Vagina (tissue), 2 donors: ENCODE measurements at regions not wholly inside any gene's neighbourhood (a gene's known extent, or its start where the extent isn't known, plus 50 kb on each side); places are given as distances from the start of the nearest gene placed in this dataset.

ENCODE experiments used
- DNase-seq, 2 donors: peaks; one replicate each; pipeline ENCODE4 v3.0.0-alpha.2; 2017; ENCODE audit errors: extremely low spot score in 2 of 2
- H3K27ac ChIP-seq: fragments of 200-600 bp; sonication (generic); one replicate; pipeline ENCODE4 v1.5.1; 2019
- H3K27me3 ChIP-seq: fragments of 200-600 bp; sonication (generic); one replicate; pipeline ENCODE4 v1.5.1; 2019
- H3K36me3 ChIP-seq, 2 donors: fragments of 200-600 bp; sonication (generic); one replicate each; pipeline ENCODE4 v1.5.1; 2017 to 2019
- H3K4me1 ChIP-seq: fragments of 200-600 bp; sonication (generic); one replicate; pipeline ENCODE4 v1.5.1; 2019
- H3K4me3 ChIP-seq, 2 donors: fragments of 200-600 bp; sonication (generic); 1 replicate in 1 of 2; 2 replicates in 1 of 2; pipeline ENCODE4 v1.5.1; 2016 to 2019
- H3K9me3 ChIP-seq: fragments of 200-600 bp; sonication (generic); one replicate; pipeline ENCODE4 v1.5.1; 2019
- CTCF ChIP-seq, 3 experiments: fragments of 450-650 bp in 2 of 3; fragments of 200-600 bp in 1 of 3; sonication (generic) in 1 of 3; IDR thresholded peaks; one replicate each; pipeline ENCODE4 v1.5.1; 2017 to 2019; ENCODE audit warnings: antibody characterized with exemption in 3 of 3, mild to moderate bottlenecking in 2 of 3, moderate library complexity in 2 of 3
- POLR2A ChIP-seq, 2 donors: fragments of 450-650 bp; IDR thresholded peaks; one replicate each; pipeline ENCODE4 v1.6.1; 2017; ENCODE audit warnings: antibody characterized with exemption in 2 of 2, mild to moderate bottlenecking in 2 of 2, moderate library complexity in 2 of 2
- POLR2AphosphoS5 ChIP-seq, 2 donors: sonication (generic); formaldehyde crosslinking; IDR thresholded peaks; one replicate each; pipeline ENCODE4 v1.9.0; 2017; ENCODE audit warnings: antibody characterized with exemption in 2 of 2, mild to moderate bottlenecking in 2 of 2, low read depth in 1 of 2; ENCODE audit not compliant: insufficient read depth in 1 of 2
- intact Hi-C: fragments of 100-400 bp; cut with DNase I; formaldehyde crosslinking; loops from one replicate; pipeline ENCODE4 v1.15.1; 2023

- no peak overlapping the region for H3K4me3 ChIP-seq
- no peaks in the 10 kb centered on the region for H3K9me3 ChIP-seq
- no peaks in the 10 kb centered on the region for H3K4me1 ChIP-seq
- TF ChIP-seq CTCF (IDR thresholded peaks at IDR 0.05), result no peak
- TF ChIP-seq POLR2A (IDR thresholded peaks at IDR 0.05), result no peak
- intact Hi-C loops, result no loop called here
- no peaks in the 10 kb centered on the region for H3K36me3 ChIP-seq
- DNase-seq, result no peak
- H3K27ac ChIP-seq, result no peak overlapping the region
- H3K27me3 ChIP-seq, result no peaks in the 10 kb centered on the region
Measured at GRCh38 chr1:68696221-68696620, 199.3 kb upstream of the DEPDC1 start.

- no peak for DNase-seq
- H3K27ac ChIP-seq, result no peak overlapping the region
- no peak for TF ChIP-seq POLR2A (IDR thresholded peaks at IDR 0.05)
- intact Hi-C loops, result no loop called here
- no peaks in the 10 kb centered on the region for H3K27me3 ChIP-seq
- H3K36me3 ChIP-seq, result no peaks in the 10 kb centered on the region
- no peaks in the 10 kb centered on the region for H3K9me3 ChIP-seq
- H3K4me3 ChIP-seq, result no peak overlapping the region
- no peaks in the 10 kb centered on the region for H3K4me1 ChIP-seq
Measured at GRCh38 chr1:68703921-68704354, 207.1 kb upstream of the DEPDC1 start.

- H3K27ac ChIP-seq, result no peak overlapping the region
- intact Hi-C loops, result no loop called here
- H3K4me3 ChIP-seq, result no peak overlapping the region
- TF ChIP-seq CTCF (IDR thresholded peaks at IDR 0.05) (no peak), POLR2AphosphoS5 (IDR thresholded peaks at IDR 0.05; ENCODE audit: insufficient read depth in 1 of 2, low read depth in 1 of 2) (no peak), POLR2A (IDR thresholded peaks at IDR 0.05) (no peak)
- H3K27me3 ChIP-seq, result no peaks in the 10 kb centered on the region
- H3K4me1 ChIP-seq, result no peaks in the 10 kb centered on the region
- H3K36me3 ChIP-seq, result no peaks in the 10 kb centered on the region
- no peaks in the 10 kb centered on the region for H3K9me3 ChIP-seq
- DNase-seq, result no peak
Measured at GRCh38 chr1:68704800-68705443, 208.0 kb upstream of the DEPDC1 start.

GRCh38 chr1:68705466-68705865 lies 208.6 kb upstream of the DEPDC1 start:
- intact Hi-C loops, result no loop called here
- no peak for TF ChIP-seq POLR2A (IDR thresholded peaks at IDR 0.05)
- Histone ChIP-seq H3K36me3 (no peaks in the 10 kb centered on the region), H3K4me3 (no peak overlapping the region), H3K9me3 (no peaks in the 10 kb centered on the region), H3K27ac (no peak overlapping the region), H3K27me3 (no peaks in the 10 kb centered on the region), H3K4me1 (no peaks in the 10 kb centered on the region)
- no peak for DNase-seq

- Histone ChIP-seq H3K36me3 (no peaks in the 10 kb centered on the region), H3K4me3 (no peak overlapping the region), H3K27ac (no peak overlapping the region), H3K9me3 (no peaks in the 10 kb centered on the region), H3K27me3 (no peaks in the 10 kb centered on the region), H3K4me1 (no peaks in the 10 kb centered on the region)
- no peak for TF ChIP-seq CTCF (IDR thresholded peaks at IDR 0.05)
- TF ChIP-seq POLR2AphosphoS5 (IDR thresholded peaks at IDR 0.05; ENCODE audit: insufficient read depth in 1 of 2, low read depth in 1 of 2), result no peak
- intact Hi-C loops, result no loop called here
- no peak for DNase-seq
Measured at GRCh38 chr1:68706639-68707317, 209.9 kb upstream of the DEPDC1 start.

GRCh38 chr1:68717330-68717729 lies 220.4 kb upstream of the DEPDC1 start:
- Histone ChIP-seq H3K27ac (no peak overlapping the region), H3K4me1 (no peaks in the 10 kb centered on the region), H3K9me3 (no peaks in the 10 kb centered on the region), H3K4me3 (no peak overlapping the region), H3K27me3 (no peaks in the 10 kb centered on the region), H3K36me3 (no peaks in the 10 kb centered on the region)
- DNase-seq, result no peak
- intact Hi-C loops, result no loop called here
- TF ChIP-seq POLR2A (IDR thresholded peaks at IDR 0.05), result no peak
- TF ChIP-seq CTCF (IDR thresholded peaks at IDR 0.05), result no peak
- no peak for TF ChIP-seq POLR2AphosphoS5 (IDR thresholded peaks at IDR 0.05; ENCODE audit: insufficient read depth in 1 of 2, low read depth in 1 of 2)
